ENCODE measurements at regions not wholly inside any gene's neighbourhood (a gene's known extent, or its start where the extent isn't known, plus 50 kb on each side); places are given as distances from the start of the nearest gene placed in this dataset.

DNA sequence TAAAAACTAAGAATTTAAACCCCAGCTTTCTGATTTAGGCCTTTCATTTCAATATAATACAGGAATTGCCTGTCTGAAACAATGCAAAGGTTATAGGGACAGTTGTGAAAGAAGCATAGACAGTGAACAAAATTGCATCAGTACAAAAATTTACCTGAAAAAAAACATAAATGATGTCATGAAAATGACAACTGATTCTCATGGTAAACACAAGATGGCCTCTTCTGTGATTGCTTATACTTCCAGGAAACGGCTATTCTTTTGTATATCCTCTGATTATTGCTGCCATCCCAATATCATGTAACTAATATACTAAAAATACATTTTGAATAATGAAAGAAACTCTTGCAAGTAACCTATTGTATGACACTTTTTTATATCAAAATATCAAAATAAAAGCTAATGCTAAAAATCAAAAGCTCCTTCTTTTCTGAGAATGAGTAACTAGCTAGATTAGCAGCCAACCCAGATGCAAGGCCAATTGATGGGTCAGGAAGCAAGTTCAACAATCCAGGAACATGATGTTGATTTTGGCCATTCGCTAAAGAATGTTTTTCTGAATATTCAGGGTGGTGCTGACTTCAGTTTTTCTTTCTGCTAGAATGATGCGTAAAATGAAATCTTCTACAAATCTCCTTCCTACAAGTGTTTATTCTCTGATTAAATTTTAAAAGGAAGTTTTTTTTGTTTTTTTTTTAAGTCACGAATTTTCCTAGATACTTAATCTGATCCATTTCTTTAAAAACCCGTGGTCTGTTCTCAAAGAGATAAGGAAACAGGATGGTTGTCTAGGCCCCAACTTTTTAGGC, 83.6 kb downstream of the ALX1 start:
- H3K4me3 ChIP-seq (ENCODE audit: low read length), result no peak overlapping the region
- H3F3A ChIP-seq (ENCODE audit: insufficient read depth, low read length), result no peaks in the 10 kb centered on the region
- TF ChIP-seq EZH2phosphoT487 (IDR thresholded peaks at IDR 0.05; ENCODE audit: low read length), result no peak
- no peak for TF ChIP-seq EZH2 (optimal IDR thresholded peaks at IDR 0.05; ENCODE audit: low read depth, low read length)
- TF ChIP-seq CTCF (IDR thresholded peaks at IDR 0.05; ENCODE audit: low read length), result no peak
- H3K27me3 ChIP-seq (replicated peaks; ENCODE audit: insufficient read depth, low read length), result no peaks in the 10 kb centered on the region
- H3K9me2 ChIP-seq (replicated peaks; ENCODE audit: insufficient read depth, low read length), result no peaks in the 10 kb centered on the region
- no peaks in the 10 kb centered on the region for H3K9me3 ChIP-seq (replicated peaks; ENCODE audit: insufficient read depth, low read length)
- H2AFZ ChIP-seq (ENCODE audit: low read length), result no peak overlapping the region
- no peak overlapping the region for H3K4me2 ChIP-seq (ENCODE audit: low read depth, low read length)
- no peak overlapping the region for H3K9ac ChIP-seq (ENCODE audit: low read length)
- no peaks in the 10 kb centered on the region for H3K36me3 ChIP-seq (replicated peaks; ENCODE audit: insufficient read depth, low read length)
- DNase-seq, result no peak
- H3K4me1 ChIP-seq (ENCODE audit: low read length), result no peaks in the 10 kb centered on the region
- H3K79me2 ChIP-seq (ENCODE audit: low read length), result no peaks in the 10 kb centered on the region
- H4K20me1 ChIP-seq (ENCODE audit: insufficient read depth, low read length), result no peaks in the 10 kb centered on the region
- H3K27ac ChIP-seq (ENCODE audit: low read length), result no peak overlapping the region

DNA sequence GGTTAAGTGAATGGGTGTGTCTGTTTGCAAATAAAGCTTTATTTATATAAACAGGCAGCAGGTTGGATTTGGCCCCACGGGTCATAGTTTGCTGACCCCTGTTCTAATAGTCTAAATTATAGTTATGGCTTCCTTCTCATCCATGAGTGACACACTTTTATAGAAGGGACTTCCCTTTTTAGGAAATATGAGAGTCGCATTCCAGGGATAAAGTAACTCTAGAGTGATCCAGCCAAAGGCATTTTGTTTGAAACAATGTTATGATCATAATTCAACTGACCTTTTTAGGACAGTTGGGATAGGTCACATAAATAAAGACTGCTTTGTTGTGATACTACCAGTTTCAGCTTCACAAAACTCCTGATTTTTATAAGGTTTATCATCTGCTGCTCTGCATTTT, 87.9 kb downstream of the ALX1 start:
- Histone ChIP-seq H2AFZ (ENCODE audit: low read length) (no peak overlapping the region), H3K9me3 (replicated peaks; ENCODE audit: insufficient read depth, low read length) (no peaks in the 10 kb centered on the region), H3K36me3 (replicated peaks; ENCODE audit: insufficient read depth, low read length) (no peaks in the 10 kb centered on the region), H3K27me3 (replicated peaks; ENCODE audit: insufficient read depth, low read length) (no peaks in the 10 kb centered on the region), H3K4me2 (ENCODE audit: low read depth, low read length) (no peak overlapping the region), H3K9me2 (replicated peaks; ENCODE audit: insufficient read depth, low read length) (no peaks in the 10 kb centered on the region), H3K79me2 (ENCODE audit: low read length) (no peaks in the 10 kb centered on the region), H3K9ac (ENCODE audit: low read length) (no peak overlapping the region), H3K27ac (ENCODE audit: low read length) (no peak overlapping the region), H4K20me1 (ENCODE audit: insufficient read depth, low read length) (no peaks in the 10 kb centered on the region), H3K4me3 (ENCODE audit: low read length) (no peak overlapping the region), H3F3A (ENCODE audit: insufficient read depth, low read length) (no peaks in the 10 kb centered on the region), H3K4me1 (ENCODE audit: low read length) (no peaks in the 10 kb centered on the region)
- DNase-seq, result no peak
- no peak for TF ChIP-seq EZH2phosphoT487 (IDR thresholded peaks at IDR 0.05; ENCODE audit: low read length)
- TF ChIP-seq EZH2 (optimal IDR thresholded peaks at IDR 0.05; ENCODE audit: low read depth, low read length), result no peak
- TF ChIP-seq CTCF (IDR thresholded peaks at IDR 0.05; ENCODE audit: low read length), result no peak

GRCh38 chr12:85369365-85370154, 89.5 kb downstream of the ALX1 start:
- DNase-seq, result no peak
- no peaks in the 10 kb centered on the region for H3K79me2 ChIP-seq (ENCODE audit: low read length)
- no peak overlapping the region for H3K27ac ChIP-seq (ENCODE audit: low read length)
- H3K4me1 ChIP-seq (ENCODE audit: low read length), result no peaks in the 10 kb centered on the region
- H3K9me2 ChIP-seq (replicated peaks; ENCODE audit: insufficient read depth, low read length), result no peaks in the 10 kb centered on the region
- H3K9me3 ChIP-seq (replicated peaks; ENCODE audit: insufficient read depth, low read length), result no peaks in the 10 kb centered on the region
- no peaks in the 10 kb centered on the region for H3K27me3 ChIP-seq (replicated peaks; ENCODE audit: insufficient read depth, low read length)
- no peaks in the 10 kb centered on the region for H3K36me3 ChIP-seq (replicated peaks; ENCODE audit: insufficient read depth, low read length)
- no peak overlapping the region for H2AFZ ChIP-seq (ENCODE audit: low read length)
- H3F3A ChIP-seq (ENCODE audit: insufficient read depth, low read length), result no peaks in the 10 kb centered on the region
- no peak overlapping the region for H3K4me2 ChIP-seq (ENCODE audit: low read depth, low read length)
- H3K4me3 ChIP-seq (ENCODE audit: low read length), result no peak overlapping the region
- H3K9ac ChIP-seq (ENCODE audit: low read length), result no peak overlapping the region
- no peak for TF ChIP-seq EZH2 (optimal IDR thresholded peaks at IDR 0.05; ENCODE audit: low read depth, low read length)
- TF ChIP-seq CTCF (IDR thresholded peaks at IDR 0.05; ENCODE audit: low read length), result no peak
- TF ChIP-seq EZH2phosphoT487 (IDR thresholded peaks at IDR 0.05; ENCODE audit: low read length), result no peak
- no peaks in the 10 kb centered on the region for H4K20me1 ChIP-seq (ENCODE audit: insufficient read depth, low read length)
